Stimulated activated CD8-positive, alpha-beta memory T cell treated with anti-CD3 and anti-CD28 coated beads, Interleukin-15, amount 100 ng/mL, for 4 hours (primary cell): ENCODE measurements at regions not wholly inside any gene's neighbourhood (a gene's known extent, or its start where the extent isn't known, plus 50 kb on each side); places are given as distances from the start of the nearest gene placed in this dataset.

Source experiments
- DNase-seq, 2 donors: peaks; one replicate each; pipeline ENCODE4 v3.0.0-alpha.2; 2020; ENCODE audit warnings: low read depth in 2 of 2

- DNase-seq = no peak
These were observed 241.0 kb downstream of the GLI2 start for GRCh38 chr2:120976501-120977307.

- no peak for DNase-seq
These were observed 242.1 kb downstream of the GLI2 start for GRCh38 chr2:120977582-120978358.

- DNase-seq = no peak
These were observed 242.8 kb downstream of the GLI2 start for GRCh38 chr2:120978359-120979050.

- no peak for DNase-seq
These were observed 243.7 kb downstream of the GLI2 start for GRCh38 chr2:120979398-120979797.

GRCh38 chr2:120979921-120980320 is 244.3 kb downstream of the GLI2 start:
- no peak for DNase-seq

GRCh38 chr2:120981443-120981842 is 245.8 kb downstream of the GLI2 start:
- no peak for DNase-seq

- DNase-seq = no peak
These were observed 246.9 kb downstream of the GLI2 start for GRCh38 chr2:120982598-120982997.

GRCh38 chr2:120983344-120983743 is 247.7 kb downstream of the GLI2 start:
- DNase-seq = no peak

GRCh38 chr2:120984046-120984445 is 248.4 kb downstream of the GLI2 start:
- no peak for DNase-seq

- DNase-seq = no peak
These were observed 248.9 kb downstream of the GLI2 start for GRCh38 chr2:120984452-120985173.

- no peak for DNase-seq
These were observed 249.7 kb downstream of the GLI2 start for GRCh38 chr2:120985174-120985996.

GRCh38 chr2:120985997-120986651 is 250.5 kb downstream of the GLI2 start:
- no peak for DNase-seq

- DNase-seq = no peak
These were observed 251.4 kb downstream of the GLI2 start for GRCh38 chr2:120986898-120987650.

GRCh38 chr2:120988051-120988699 is 252.5 kb downstream of the GLI2 start:
- DNase-seq = no peak

GRCh38 chr2:120988700-120989511 is 253.2 kb downstream of the GLI2 start:
- DNase-seq = no peak

- no peak for DNase-seq
These were observed 254.1 kb downstream of the GLI2 start for GRCh38 chr2:120989512-120990441.

GRCh38 chr2:120990451-120990871 is 254.8 kb downstream of the GLI2 start:
- no peak for DNase-seq
